Mesendoderm (in vitro differentiated cells): ENCODE measurements at regions not wholly inside any gene's neighbourhood (a gene's known extent, or its start where the extent isn't known, plus 50 kb on each side); places are given as distances from the start of the nearest gene placed in this dataset.

Source experiments
- DNase-seq: peaks from one replicate; pipeline ENCODE4 v3.0.0; 2013
- H2AK5ac ChIP-seq: 2 replicates; pipeline ENCODE4 v1.6.1; 2013; ENCODE audit warnings: low read length, inconsistent platforms
- H2BK120ac ChIP-seq: 2 replicates; pipeline ENCODE4 v1.6.1; 2013; ENCODE audit warnings: low read depth, mild to moderate bottlenecking, low read length, moderate library complexity, mixed read lengths
- H2BK15ac ChIP-seq: replicated peaks from 2 replicates; pipeline ENCODE4 v1.6.1; 2013; ENCODE audit warnings: low read depth, mild to moderate bottlenecking, moderate library complexity
- H2BK5ac ChIP-seq: 2 replicates; pipeline ENCODE4 v1.6.1; 2013; ENCODE audit warnings: low read length, inconsistent platforms
- H3K18ac ChIP-seq: 2 replicates; pipeline ENCODE4 v1.6.1; 2013; ENCODE audit warnings: mild to moderate bottlenecking, low read length, mixed read lengths
- H3K23ac ChIP-seq: one replicate; pipeline ENCODE4 v1.6.1; 2013; ENCODE audit warnings: low read length
- H3K27ac ChIP-seq: 2 replicates; pipeline ENCODE4 v1.5.1; 2013; ENCODE audit warnings: low read depth, mild to moderate bottlenecking, inconsistent platforms, low read length, moderate library complexity
- H3K27me3 ChIP-seq: 2 replicates; pipeline ENCODE4 v1.6.1; 2013; ENCODE audit warnings: low read length, control low read depth, mild to moderate bottlenecking, inconsistent platforms; ENCODE audit not compliant: insufficient read depth, poor library complexity
- H3K36me3 ChIP-seq: 2 replicates; pipeline ENCODE4 v1.6.1; 2013; ENCODE audit warnings: low read length, inconsistent platforms; ENCODE audit not compliant: control insufficient read depth, insufficient read depth
- H3K4ac ChIP-seq: one replicate; pipeline ENCODE4 v1.6.1; 2013; ENCODE audit warnings: low read depth, mild to moderate bottlenecking, low read length, moderate library complexity
- H3K4me1 ChIP-seq: 2 replicates; pipeline ENCODE4 v1.6.1; 2013; ENCODE audit warnings: low read depth, low read length, inconsistent platforms; ENCODE audit not compliant: control insufficient read depth
- H3K4me2 ChIP-seq: 2 replicates; pipeline ENCODE4 v1.6.1; 2013; ENCODE audit warnings: low read length
- H3K4me3 ChIP-seq: 2 replicates; pipeline ENCODE4 v1.5.1; 2013; ENCODE audit warnings: mild to moderate bottlenecking, low read length
- H3K56ac ChIP-seq: one replicate; pipeline ENCODE4 v1.6.1; 2013; ENCODE audit warnings: low read length
- H3K79me1 ChIP-seq: 2 replicates; pipeline ENCODE4 v1.6.1; 2013; ENCODE audit warnings: low read length, inconsistent platforms
- H3K79me2 ChIP-seq: 2 replicates; pipeline ENCODE4 v1.6.1; 2013; ENCODE audit warnings: mild to moderate bottlenecking, low read length; ENCODE audit not compliant: control insufficient read depth, insufficient read depth
- H3K9ac ChIP-seq: 2 replicates; pipeline ENCODE4 v1.6.1; 2013; ENCODE audit warnings: low read length, inconsistent platforms
- H4K5ac ChIP-seq: one replicate; pipeline ENCODE4 v1.6.1; 2013; ENCODE audit warnings: low read length
- H4K8ac ChIP-seq: one replicate; pipeline ENCODE4 v1.6.1; 2013; ENCODE audit warnings: low read depth, mild to moderate bottlenecking, control low read depth, low read length, moderate library complexity
- WGBS: extraction: QIAGEN DNeasy Blood & Tissue Kit; methylation state at CpG from one replicate; pipeline ENCODE4 v1.1.7; 2013; ENCODE audit warnings: low lambda C conversion rate, missing lambda C conversion rate; ENCODE audit not compliant: insufficient coverage; ENCODE audit errors: extremely low coverage; 5-methylcytosine and 5-hydroxymethylcytosine counted together

GRCh38 chr20:54746796-54747195, 271.4 kb downstream of the DOK5 start:
- Histone ChIP-seq H3K4me1 (no peaks in the 10 kb centered on the region), H2BK5ac (no peak overlapping the region)

GRCh38 chr20:54745780-54746179, 270.4 kb downstream of the DOK5 start:
- H3K4ac ChIP-seq, result no peak overlapping the region
- no peak overlapping the region for H3K9ac ChIP-seq
- H3K4me1 ChIP-seq, result no peaks in the 10 kb centered on the region
- no peak overlapping the region for H3K4me2 ChIP-seq
- H2BK15ac ChIP-seq, result no peak overlapping the region
- H3K23ac ChIP-seq, result no peak overlapping the region
- DNase-seq, result peak; percentile 2
- no peak overlapping the region for H4K5ac ChIP-seq
- H3K56ac ChIP-seq, result no peak overlapping the region
- no peak overlapping the region for H2BK5ac ChIP-seq
- WGBS, result no CpG with 5 or more reads among the region's 5 CpGs
- no peak overlapping the region for H2AK5ac ChIP-seq
- no peak overlapping the region for H3K27ac ChIP-seq
- no peaks in the 10 kb centered on the region for H3K79me2 ChIP-seq
- no peak overlapping the region for H2BK120ac ChIP-seq
- no peaks in the 10 kb centered on the region for H3K27me3 ChIP-seq
- H4K8ac ChIP-seq, result no peak overlapping the region
- no peaks in the 10 kb centered on the region for H3K79me1 ChIP-seq
- H3K4me3 ChIP-seq, result no peak overlapping the region
- no peaks in the 10 kb centered on the region for H3K36me3 ChIP-seq
- H3K18ac ChIP-seq, result no peak overlapping the region

More at GRCh38 chr20:54746796-54747195, 271.4 kb downstream of the DOK5 start:
- Histone ChIP-seq H3K23ac (no peak overlapping the region), H3K27ac (no peak overlapping the region), H4K5ac (no peak overlapping the region), H3K18ac (no peak overlapping the region), H3K36me3 (no peaks in the 10 kb centered on the region), H3K4me2 (no peak overlapping the region), H3K79me1 (no peaks in the 10 kb centered on the region), H3K79me2 (no peaks in the 10 kb centered on the region), H3K4ac (no peak overlapping the region), H3K4me3 (no peak overlapping the region), H3K56ac (no peak overlapping the region), H2BK15ac (no peak overlapping the region), H2BK120ac (no peak overlapping the region), H4K8ac (no peak overlapping the region), H2AK5ac (no peak overlapping the region), H3K9ac (no peak overlapping the region), H3K27me3 (no peaks in the 10 kb centered on the region)
- DNase-seq, result no peak
- WGBS, result no CpG with 5 or more reads among the region's 2 CpGs

- Histone ChIP-seq H4K8ac (no peak overlapping the region), H2BK15ac (no peak overlapping the region), H3K36me3 (no peaks in the 10 kb centered on the region), H3K23ac (no peak overlapping the region), H3K27ac (no peak overlapping the region), H4K5ac (no peak overlapping the region), H3K4me3 (no peak overlapping the region), H3K79me2 (no peaks in the 10 kb centered on the region), H3K9ac (no peak overlapping the region), H3K18ac (no peak overlapping the region), H2BK120ac (no peak overlapping the region), H3K4me1 (no peaks in the 10 kb centered on the region), H3K27me3 (no peaks in the 10 kb centered on the region), H3K79me1 (no peaks in the 10 kb centered on the region), H2AK5ac (no peak overlapping the region), H3K56ac (no peak overlapping the region), H3K4ac (no peak overlapping the region), H3K4me2 (no peak overlapping the region), H2BK5ac (no peak overlapping the region)
- no CpG with 5 or more reads among the region's 2 CpGs for WGBS
- no peak for DNase-seq
These were observed 268.7 kb downstream of the DOK5 start for GRCh38 chr20:54744097-54744496.

- no peak for DNase-seq
- Histone ChIP-seq H4K8ac (no peak overlapping the region), H3K27me3 (no peaks in the 10 kb centered on the region), H3K79me2 (no peaks in the 10 kb centered on the region), H3K79me1 (no peaks in the 10 kb centered on the region), H3K36me3 (no peaks in the 10 kb centered on the region), H3K18ac (no peak overlapping the region), H3K9ac (no peak overlapping the region), H3K4me2 (no peak overlapping the region), H2AK5ac (no peak overlapping the region), H2BK15ac (no peak overlapping the region), H3K27ac (no peak overlapping the region), H3K4ac (no peak overlapping the region), H4K5ac (no peak overlapping the region), H3K56ac (no peak overlapping the region), H3K4me3 (no peak overlapping the region), H3K23ac (no peak overlapping the region), H2BK5ac (no peak overlapping the region), H2BK120ac (no peak overlapping the region), H3K4me1 (no peaks in the 10 kb centered on the region)
- WGBS, result no CpG with 5 or more reads among the region's 1 CpG
These were observed 266.8 kb downstream of the DOK5 start for GRCh38 chr20:54742193-54742592.

- Histone ChIP-seq H3K79me2 (no peaks in the 10 kb centered on the region), H3K4ac (no peak overlapping the region), H3K23ac (no peak overlapping the region), H3K27me3 (no peaks in the 10 kb centered on the region), H4K5ac (no peak overlapping the region), H3K79me1 (no peaks in the 10 kb centered on the region), H3K4me2 (no peak overlapping the region), H4K8ac (no peak overlapping the region), H2BK15ac (no peak overlapping the region), H3K4me1 (no peaks in the 10 kb centered on the region), H2BK120ac (no peak overlapping the region), H3K9ac (no peak overlapping the region), H3K27ac (no peak overlapping the region), H2AK5ac (no peak overlapping the region), H3K4me3 (no peak overlapping the region), H3K56ac (no peak overlapping the region), H3K18ac (no peak overlapping the region), H3K36me3 (no peaks in the 10 kb centered on the region), H2BK5ac (no peak overlapping the region)
- no peak for DNase-seq
- no CpG with 5 or more reads among the region's 4 CpGs for WGBS
These were observed 261.0 kb downstream of the DOK5 start for GRCh38 chr20:54736421-54736820.

- no peak overlapping the region for H3K23ac ChIP-seq
- H2BK15ac ChIP-seq, result no peak overlapping the region
- H4K5ac ChIP-seq, result no peak overlapping the region
- H2AK5ac ChIP-seq, result no peak overlapping the region
- H3K36me3 ChIP-seq, result no peaks in the 10 kb centered on the region
- no peak overlapping the region for H3K18ac ChIP-seq
- no peaks in the 10 kb centered on the region for H3K79me1 ChIP-seq
- H3K9ac ChIP-seq, result no peak overlapping the region
- no peak overlapping the region for H2BK120ac ChIP-seq
- no peak for DNase-seq
- no peak overlapping the region for H3K4me3 ChIP-seq
- no peaks in the 10 kb centered on the region for H3K27me3 ChIP-seq
- H3K4me2 ChIP-seq, result no peak overlapping the region
- H3K4me1 ChIP-seq, result no peaks in the 10 kb centered on the region
- H3K27ac ChIP-seq, result no peak overlapping the region
- H2BK5ac ChIP-seq, result no peak overlapping the region
- H4K8ac ChIP-seq, result no peak overlapping the region
- no peak overlapping the region for H3K4ac ChIP-seq
- H3K79me2 ChIP-seq, result no peaks in the 10 kb centered on the region
- no peak overlapping the region for H3K56ac ChIP-seq
These were observed 258.3 kb downstream of the DOK5 start for GRCh38 chr20:54733687-54734086.
